ENCODE measurements at regions not wholly inside any gene's neighbourhood (a gene's known extent, or its start where the extent isn't known, plus 50 kb on each side); places are given as distances from the start of the nearest gene placed in this dataset.

DNA sequence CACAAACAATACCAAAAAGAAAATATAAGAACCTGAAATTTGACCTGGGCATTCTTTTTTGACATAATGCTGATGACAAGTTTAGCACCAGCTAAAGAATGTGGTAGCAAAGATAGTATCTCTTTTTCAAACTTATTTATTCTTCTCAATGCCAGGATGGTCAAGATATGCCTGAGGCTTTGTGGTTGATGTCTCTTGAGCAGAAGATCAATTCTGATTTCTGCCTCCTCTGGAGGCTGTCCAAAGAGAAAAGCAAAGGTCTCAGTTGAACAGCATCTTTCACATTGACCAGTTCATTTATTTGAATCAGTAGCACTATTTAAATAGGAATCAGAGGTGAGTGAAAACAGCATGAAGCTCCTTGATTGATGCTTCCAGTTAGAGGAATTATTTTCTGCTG, 588.2 kb downstream of the HTR1A start:
- in situ Hi-C loops (cut with MboI) = no loop called here
- CTCF ChIA-PET (ENCODE audit: low intra/inter-chr PET ratio) = no interaction called here
- no peak for ATAC-seq
- BruUV-seq (replicated peaks) = no TSS peak
- POLR2A ChIA-PET = no interaction called here
- Histone ChIP-seq H3K27ac (ENCODE audit: extremely low read depth, low read depth, low read length) (no peak overlapping the region), H3K27me3 (ENCODE audit: control insufficient read depth in 2 of 2, insufficient read depth in 2 of 2, low read length in 2 of 2) (no peaks in the 10 kb centered on the region), H4K20me1 (replicated peaks; ENCODE audit: control insufficient read depth, insufficient read depth, low read length) (no peaks in the 10 kb centered on the region), H2AFZ (ENCODE audit: low read depth, low read length) (no peak overlapping the region), H3K9me3 (replicated peaks; ENCODE audit: control insufficient read depth, insufficient read depth, low read depth, low read length) (no peaks in the 10 kb centered on the region), H3K4me1 (replicated peaks in 1 of 2; ENCODE audit: control insufficient read depth in 2 of 2, insufficient read depth in 2 of 2, low read length in 2 of 2) (no peaks in the 10 kb centered on the region), H3K9me1 (ENCODE audit: control insufficient read depth, insufficient read depth, low read length) (no peaks in the 10 kb centered on the region), H3K4me2 (ENCODE audit: insufficient read depth, low read length) (no peak overlapping the region), H3K4me3 (no peak overlapping the region), H3K36me3 (ENCODE audit: control insufficient read depth, insufficient read depth, low read length) (no peaks in the 10 kb centered on the region), H3K9ac (ENCODE audit: insufficient read depth in 1 of 2, low read depth in 2 of 2, low read length in 2 of 2) (no peak overlapping the region), H3K79me2 (ENCODE audit: control insufficient read depth, insufficient read depth, low read length) (no peaks in the 10 kb centered on the region)
- intact Hi-C loops (cut with micrococcal nuclease) = loop anchor here (5.0 kb wide), 1 partner anchor 352 kb away; no protein-coding TSS in a partner anchor
- FAIRE-seq = no peak
- DNase-seq (ENCODE audit: extremely low read depth in 1 of 4, low spot score in 3 of 4) = no peak
- TF ChIP-seq ZBTB40 (IDR thresholded peaks at IDR 0.05) (no peak), ZBTB40 (CRISPR knock-in tag; IDR thresholded peaks at IDR 0.05) (no peak), E4F1 (CRISPR knock-in tag; IDR thresholded peaks at IDR 0.05; ENCODE audit: borderline replicate concordance) (no peak), ZNF77 (CRISPR knock-in tag; IDR thresholded peaks at IDR 0.05) (no peak), TGIF2 (CRISPR knock-in tag; IDR thresholded peaks at IDR 0.05) (no peak), THRAP3 (IDR thresholded peaks at IDR 0.05; ENCODE audit: borderline replicate concordance) (no peak), BRD9 (IDR thresholded peaks at IDR 0.05; ENCODE audit: low read depth, partially characterized antibody) (no peak), ZNF23 (CRISPR knock-in tag; IDR thresholded peaks at IDR 0.05) (no peak), C11orf30 (IDR thresholded peaks at IDR 0.05; ENCODE audit: low read depth) (no peak), TARDBP (IDR thresholded peaks at IDR 0.05) (no peak), MTA3 (IDR thresholded peaks at IDR 0.05; ENCODE audit: borderline replicate concordance) (no peak), ZNF174 (CRISPR knock-in tag; IDR thresholded peaks at IDR 0.05) (no peak)
- TF ChIP-seq, protein P1, sequence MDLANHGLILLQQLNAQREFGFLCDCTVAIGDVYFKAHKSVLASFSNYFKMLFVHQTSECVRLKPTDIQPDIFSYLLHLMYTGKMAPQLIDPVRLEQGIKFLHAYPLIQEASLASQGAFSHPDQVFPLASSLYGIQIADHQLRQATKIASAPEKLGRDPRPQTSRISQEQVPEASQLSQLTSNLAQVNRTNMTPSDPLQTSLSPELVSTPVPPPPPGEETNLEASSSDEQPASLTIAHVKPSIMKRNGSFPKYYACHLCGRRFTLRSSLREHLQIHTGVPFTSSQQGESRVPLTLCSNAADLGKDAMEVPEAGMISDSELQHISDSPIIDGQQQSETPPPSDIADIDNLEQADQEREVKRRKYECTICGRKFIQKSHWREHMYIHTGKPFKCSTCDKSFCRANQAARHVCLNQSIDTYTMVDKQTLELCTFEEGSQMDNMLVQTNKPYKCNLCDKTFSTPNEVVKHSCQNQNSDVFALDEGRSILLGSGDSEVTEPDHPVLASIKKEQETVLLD (IDR thresholded peaks at IDR 0.05) = no peak

Data from K562 (cell line).